SK-N-SH (cell line): ENCODE measurements at regions not wholly inside any gene's neighbourhood (a gene's known extent, or its start where the extent isn't known, plus 50 kb on each side); places are given as distances from the start of the nearest gene placed in this dataset.

ENCODE experiments used
- CTCF ChIA-PET: fragments of 300-600, 350-600 bp; formaldehyde crosslinking; extraction: SDS; loops from one replicate; lab custom pipeline; 2021; lab: Yijun Ruan, JAX
- POLR2A ChIA-PET: fragments of 350-600 bp; sonication (Branson Sonifier 250); formaldehyde crosslinking; extraction: SDS; loops from one replicate; lab custom pipeline; 2020; ENCODE audit warnings: antibody characterized with exemption, inconsistent platforms; lab: Yijun Ruan, JAX
- DNase-seq: peaks from one replicate; pipeline ENCODE4 v3.0.0; 2012
- H2AFZ ChIP-seq: fragments of 200-600 bp; sonication (generic); 2 replicates; pipeline ENCODE4 v1.8.1; 2016; ENCODE audit warnings: antibody characterized with exemption, mild to moderate bottlenecking, low read depth
- H3F3A ChIP-seq: fragments of 200-600 bp; sonication (generic); replicated peaks from 2 replicates; pipeline ENCODE3; 2016; ENCODE audit warnings: antibody characterized with exemption, mild to moderate bottlenecking; ENCODE audit not compliant: insufficient read depth
- H3K27ac ChIP-seq, 2 experiments: fragments of 200-500 bp in 1 of 2; fragments of 200-600 bp in 1 of 2; sonication (Bioruptor generic) in 1 of 2; sonication (generic), shearing (Covaris generic) in 1 of 2; 2 replicates each; pipeline versions ENCODE4 v1.5.1 to v1.6.1; 2014 to 2016; ENCODE audit warnings: low read depth in 2 of 2, inconsistent platforms in 1 of 2, low read length in 1 of 2, mild to moderate bottlenecking in 1 of 2, mixed read lengths in 1 of 2
- H3K27me3 ChIP-seq: fragments of 200-600 bp; sonication (generic), shearing (Covaris generic); 2 replicates; pipeline ENCODE4 v1.6.1; 2016; ENCODE audit warnings: mixed run types; ENCODE audit not compliant: insufficient read depth
- H3K36me3 ChIP-seq, 2 experiments: fragments of 200-500 bp in 1 of 2; fragments of 200-600 bp in 1 of 2; sonication (Bioruptor generic) in 1 of 2; sonication (generic) in 1 of 2; replicated peaks in 1 of 2; 2 replicates each; pipeline versions ENCODE3 to v1.5.1; 2014 to 2016; ENCODE audit warnings: low read length in 1 of 2, mild to moderate bottlenecking in 1 of 2; ENCODE audit not compliant: insufficient read depth in 2 of 2, control insufficient read depth in 1 of 2
- H3K4me1 ChIP-seq, 2 experiments: fragments of 200-500 bp in 1 of 2; fragments of 200-600 bp in 1 of 2; sonication (Bioruptor generic) in 1 of 2; sonication (generic), shearing (Covaris generic) in 1 of 2; 2 replicates each; pipeline versions ENCODE4 v1.5.1 to v1.6.1; 2014 to 2016; ENCODE audit warnings: low read depth in 1 of 2, low read length in 1 of 2, mixed run types in 1 of 2; ENCODE audit not compliant: insufficient read depth in 2 of 2, control insufficient read depth in 1 of 2
- H3K4me2 ChIP-seq: fragments of 200-600 bp; sonication (generic), shearing (Covaris generic); 2 replicates; pipeline ENCODE4 v1.6.1; 2017; ENCODE audit warnings: mixed run types
- H3K4me3 ChIP-seq, 2 experiments: fragments of 200-500 bp in 1 of 2; fragments of 200-600 bp in 1 of 2; sonication (Bioruptor generic) in 1 of 2; sonication (generic), shearing (Covaris generic) in 1 of 2; 2 replicates each; pipeline versions ENCODE4 v1.5.1 to v1.8.1; 2014 to 2016; ENCODE audit warnings: low read depth in 2 of 2, inconsistent platforms in 1 of 2, low read length in 1 of 2, mild to moderate bottlenecking in 1 of 2, mixed read lengths in 1 of 2, moderate library complexity in 1 of 2
- H3K79me2 ChIP-seq: fragments of 200-600 bp; sonication (generic); 2 replicates; pipeline ENCODE4 v1.8.1; 2017; ENCODE audit warnings: mild to moderate bottlenecking; ENCODE audit not compliant: insufficient read depth
- H3K9ac ChIP-seq: fragments of 200-600 bp; sonication (generic); 2 replicates; pipeline ENCODE4 v1.6.1; 2017; ENCODE audit warnings: mixed run types
- H3K9me2 ChIP-seq: fragments of 200-600 bp; sonication (generic); 2 replicates; pipeline ENCODE4 v1.6.1; 2017; ENCODE audit warnings: mixed run types
- H3K9me3 ChIP-seq: fragments of 200-600 bp; sonication (generic); 2 replicates; pipeline ENCODE4 v1.6.1; 2017; ENCODE audit warnings: mixed run types, mild to moderate bottlenecking, moderate library complexity
- H4K20me1 ChIP-seq: fragments of 200-600 bp; sonication (generic); 2 replicates; pipeline ENCODE4 v1.6.1; 2017; ENCODE audit warnings: mild to moderate bottlenecking, mixed run types; ENCODE audit not compliant: insufficient read depth
- ELF1 ChIP-seq: IDR thresholded peaks from 2 replicates; pipeline ENCODE4 v1.4.0; 2012
- FOXJ3 ChIP-seq: sonication (generic); formaldehyde crosslinking; IDR thresholded peaks from 2 replicates; pipeline ENCODE4 v1.5.1; 2020; ENCODE audit warnings: mild to moderate bottlenecking, missing genetic modification reagents
- GATA2 ChIP-seq: sonication (generic); formaldehyde crosslinking; IDR thresholded peaks from 2 replicates; pipeline ENCODE4 v1.5.0; 2020; ENCODE audit warnings: mild to moderate bottlenecking, missing genetic modification reagents
- IRF3 ChIP-seq: fragments of 150-350 bp; IDR thresholded peaks from 2 replicates; pipeline ENCODE4 v1.6.1; 2016; ENCODE audit warnings: mild to moderate bottlenecking, low read depth, low read length
- JUND ChIP-seq: IDR thresholded peaks from 2 replicates; pipeline ENCODE4 v1.4.0; 2012
- MAX ChIP-seq: IDR thresholded peaks from 2 replicates; pipeline ENCODE4 v1.4.0; 2012; ENCODE audit warnings: low read depth
- PBX3 ChIP-seq: IDR thresholded peaks from 2 replicates; pipeline ENCODE4; 2012
- POLR2AphosphoS5 ChIP-seq: IDR thresholded peaks from 2 replicates; pipeline ENCODE4 v1.6.1; 2012; ENCODE audit warnings: low read depth, low read length
- RCOR1 ChIP-seq: fragments of 150-350 bp; IDR thresholded peaks from 2 replicates; pipeline ENCODE4 v1.6.1; 2017; ENCODE audit warnings: antibody characterized with exemption, low read length
- RFX5 ChIP-seq: IDR thresholded peaks from 2 replicates; pipeline ENCODE4 v1.6.1; 2012; ENCODE audit warnings: mild to moderate bottlenecking, improper control_type of control experiment, low read length
- RXRA ChIP-seq: IDR thresholded peaks from 2 replicates; pipeline ENCODE4 v1.4.0; 2012; ENCODE audit warnings: low read depth, mild to moderate bottlenecking, borderline replicate concordance
- SIN3A ChIP-seq: IDR thresholded peaks from 2 replicates; pipeline ENCODE4 v1.6.1; 2012; ENCODE audit warnings: low read depth, mild to moderate bottlenecking, low read length, moderate library complexity, borderline replicate concordance
- SMC3 ChIP-seq: IDR thresholded peaks from 2 replicates; pipeline ENCODE4 v1.6.1; 2012; ENCODE audit warnings: low read depth, low read length, improper control_type of control experiment
- TEAD4 ChIP-seq: IDR thresholded peaks from 2 replicates; pipeline ENCODE4 v1.4.0; 2012; ENCODE audit warnings: mild to moderate bottlenecking, borderline replicate concordance; ENCODE audit not compliant: insufficient read depth
- WGBS: methylation state at CpG from one replicate; pipeline ENCODE4 v1.1.6; 2017; ENCODE audit warnings: low lambda C conversion rate; 5-methylcytosine and 5-hydroxymethylcytosine counted together
- TF ChIP-seq, protein P1 (sequence below): IDR thresholded peaks from 2 replicates; pipeline ENCODE4 v1.4.0; 2012; ENCODE audit warnings: low read depth, borderline replicate concordance
- TF ChIP-seq, protein P2 (sequence below): IDR thresholded peaks from 2 replicates; pipeline ENCODE4 v1.4.0; 2012; ENCODE audit warnings: low read depth, borderline replicate concordance

DNA sequence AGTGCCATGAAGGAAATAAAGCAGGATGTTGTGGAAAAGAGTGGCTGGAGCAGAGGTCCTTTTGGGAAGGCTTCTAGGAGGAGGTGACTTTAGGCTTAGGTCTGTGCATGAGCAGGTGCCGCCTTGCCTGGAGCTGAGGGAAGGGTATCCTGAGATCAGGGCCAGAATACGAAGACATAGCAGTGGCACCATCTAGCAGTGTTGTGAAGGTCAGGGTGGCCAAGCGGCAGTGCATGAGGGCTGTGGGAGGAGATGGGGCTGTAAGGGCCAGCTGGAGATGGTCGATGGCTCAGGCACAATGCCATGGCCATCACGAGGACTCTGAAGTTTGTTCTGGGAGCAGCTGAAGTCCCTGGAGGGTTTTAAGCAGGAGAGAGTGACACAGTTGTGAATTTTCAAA lies 219.5 kb downstream of the PTPRU start:
- H3K36me3 ChIP-seq, result no peaks in the 10 kb centered on the region
- H3K9ac ChIP-seq, result no peak overlapping the region
- H3K9me2 ChIP-seq, result no peaks in the 10 kb centered on the region
- H3K4me1 ChIP-seq, result peaks cover 0 to 66% of the 10 kb centered on the region in 2 experiments; a peak in 1 of 4 replicates
- no peak overlapping the region for H3K4me3 ChIP-seq
- POLR2A ChIA-PET, result no interaction called here
- H2AFZ ChIP-seq, result no peak overlapping the region
- 33% methylated on average over 5 of the region's 5 CpGs for WGBS
- H3K9me3 ChIP-seq, result no peaks in the 10 kb centered on the region
- DNase-seq, result no peak
- H3K4me2 ChIP-seq, result no peak overlapping the region
- TF ChIP-seq, protein P1, sequence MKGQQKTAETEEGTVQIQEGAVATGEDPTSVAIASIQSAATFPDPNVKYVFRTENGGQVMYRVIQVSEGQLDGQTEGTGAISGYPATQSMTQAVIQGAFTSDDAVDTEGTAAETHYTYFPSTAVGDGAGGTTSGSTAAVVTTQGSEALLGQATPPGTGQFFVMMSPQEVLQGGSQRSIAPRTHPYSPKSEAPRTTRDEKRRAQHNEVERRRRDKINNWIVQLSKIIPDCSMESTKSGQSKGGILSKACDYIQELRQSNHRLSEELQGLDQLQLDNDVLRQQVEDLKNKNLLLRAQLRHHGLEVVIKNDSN, result no peak
- TF ChIP-seq GATA2 (CRISPR knock-in tag), result no peak
- no peak for TF ChIP-seq RCOR1
- no peak for TF ChIP-seq SIN3A
- no peak for TF ChIP-seq POLR2AphosphoS5
- no peak for TF ChIP-seq ELF1
- TF ChIP-seq RFX5, result no peak
- TF ChIP-seq SMC3, result no peak
- no peak for TF ChIP-seq TEAD4
- TF ChIP-seq JUND, result no peak
- no peak for TF ChIP-seq FOXJ3
- TF ChIP-seq, protein P2, sequence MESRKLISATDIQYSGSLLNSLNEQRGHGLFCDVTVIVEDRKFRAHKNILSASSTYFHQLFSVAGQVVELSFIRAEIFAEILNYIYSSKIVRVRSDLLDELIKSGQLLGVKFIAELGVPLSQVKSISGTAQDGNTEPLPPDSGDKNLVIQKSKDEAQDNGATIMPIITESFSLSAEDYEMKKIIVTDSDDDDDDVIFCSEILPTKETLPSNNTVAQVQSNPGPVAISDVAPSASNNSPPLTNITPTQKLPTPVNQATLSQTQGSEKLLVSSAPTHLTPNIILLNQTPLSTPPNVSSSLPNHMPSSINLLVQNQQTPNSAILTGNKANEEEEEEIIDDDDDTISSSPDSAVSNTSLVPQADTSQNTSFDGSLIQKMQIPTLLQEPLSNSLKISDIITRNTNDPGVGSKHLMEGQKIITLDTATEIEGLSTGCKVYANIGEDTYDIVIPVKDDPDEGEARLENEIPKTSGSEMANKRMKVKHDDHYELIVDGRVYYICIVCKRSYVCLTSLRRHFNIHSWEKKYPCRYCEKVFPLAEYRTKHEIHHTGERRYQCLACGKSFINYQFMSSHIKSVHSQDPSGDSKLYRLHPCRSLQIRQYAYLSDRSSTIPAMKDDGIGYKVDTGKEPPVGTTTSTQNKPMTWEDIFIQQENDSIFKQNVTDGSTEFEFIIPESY, result no peak
- no peak for TF ChIP-seq IRF3
- TF ChIP-seq PBX3, result no peak
- TF ChIP-seq RXRA, result no peak
- TF ChIP-seq MAX, result no peak
- CTCF ChIA-PET, result interaction anchor here (1.0 to 1.4 kb wide), 3 partner anchors 59 to 251 kb away, joined by 3 read pairs; no protein-coding TSS in a partner anchor
- H3F3A ChIP-seq, result no peaks in the 10 kb centered on the region
- H4K20me1 ChIP-seq, result no peaks in the 10 kb centered on the region
- H3K27ac ChIP-seq, result no peak overlapping the region
- H3K79me2 ChIP-seq, result no peaks in the 10 kb centered on the region
- no peaks in the 10 kb centered on the region for H3K27me3 ChIP-seq
